Ovary (tissue), 7 donors: ENCODE measurements at regions not wholly inside any gene's neighbourhood (a gene's known extent, or its start where the extent isn't known, plus 50 kb on each side); places are given as distances from the start of the nearest gene placed in this dataset.

Experiments used
- DNase-seq, 5 donors: peaks; one replicate each; pipeline ENCODE4 v3.0.0-alpha.2; 2019 to 2020
- H3K27ac ChIP-seq, 2 donors: fragments of 200-600 bp; one replicate each; pipeline versions ENCODE4 v1.5.1 to v1.8.0; 2019 to 2022
- H3K27me3 ChIP-seq: fragments of 200-600 bp; one replicate; pipeline ENCODE4 v1.8.0; 2022
- H3K36me3 ChIP-seq: fragments of 200-600 bp; sonication (generic); one replicate; pipeline ENCODE4 v1.5.1; 2019
- H3K4me1 ChIP-seq: one replicate; pipeline ENCODE4 v1.8.1; 2013; ENCODE audit warnings: mild to moderate bottlenecking, moderate library complexity; ENCODE audit not compliant: insufficient read depth
- H3K4me3 ChIP-seq: fragments of 200-600 bp; sonication (generic); one replicate; pipeline ENCODE4 v1.5.1; 2017
- H3K9me3 ChIP-seq, 2 donors: fragments of 200-600 bp in 1 of 2; sonication (generic) in 1 of 2; one replicate each; pipeline versions ENCODE4 v1.5.1 to v1.8.1; 2013 to 2019; ENCODE audit warnings: mild to moderate bottlenecking in 1 of 2, moderate library complexity in 1 of 2
- EP300 ChIP-seq: sonication (generic); formaldehyde crosslinking; IDR thresholded peaks from one replicate; pipeline ENCODE4 v1.6.1; 2017; ENCODE audit warnings: antibody characterized with exemption
- POLR2A ChIP-seq: fragments of 450-650 bp; IDR thresholded peaks from one replicate; pipeline ENCODE4 v1.6.1; 2017; ENCODE audit warnings: antibody characterized with exemption, mild to moderate bottlenecking, moderate library complexity
- WGBS, 3 donors: extraction: QIAGEN DNeasy Blood & Tissue Kit in 1 of 3; methylation state at CpG; one replicate each; pipeline versions ENCODE4 v1.1.5 to v1.1.7; 2013 to 2017; 5-methylcytosine and 5-hydroxymethylcytosine counted together
- intact Hi-C, 4 donors: fragments of 100-400 bp; cut with DNase I; formaldehyde crosslinking; loops; one replicate each; pipeline versions ENCODE4 v1.11.0 to v1.15.1; 2022 to 2023
- TF ChIP-seq, protein P1 (sequence below), 3 donors: fragments of 450-650 bp in 2 of 3; fragments of 200-600 bp in 1 of 3; IDR thresholded peaks; one replicate each; pipeline versions ENCODE4 v1.5.1 to v1.8.0; 2016 to 2022; ENCODE audit warnings: antibody characterized with exemption in 3 of 3, mild to moderate bottlenecking in 1 of 3
- donor health status: DM: no; HTN: no; CAD: no; lungs with moderate emphysema.
- donor health status: DM: no; HTN: no; CAD: no.
- donor health status: Bipolar disorder and iron deficiency.
- donor health status: DM: no; HTN: no; CAD: no.
- donor health status: DM: yes; HTN: yes; CAD: no.

GRCh38 chr4:163679189-163679588 is 184.7 kb downstream of the TMA16 start:
- H3K27me3 ChIP-seq: no peaks in the 10 kb centered on the region
- intact Hi-C loops: no loop called here
- TF ChIP-seq EP300 (no peak), POLR2A (no peak)
- TF ChIP-seq, protein P1, sequence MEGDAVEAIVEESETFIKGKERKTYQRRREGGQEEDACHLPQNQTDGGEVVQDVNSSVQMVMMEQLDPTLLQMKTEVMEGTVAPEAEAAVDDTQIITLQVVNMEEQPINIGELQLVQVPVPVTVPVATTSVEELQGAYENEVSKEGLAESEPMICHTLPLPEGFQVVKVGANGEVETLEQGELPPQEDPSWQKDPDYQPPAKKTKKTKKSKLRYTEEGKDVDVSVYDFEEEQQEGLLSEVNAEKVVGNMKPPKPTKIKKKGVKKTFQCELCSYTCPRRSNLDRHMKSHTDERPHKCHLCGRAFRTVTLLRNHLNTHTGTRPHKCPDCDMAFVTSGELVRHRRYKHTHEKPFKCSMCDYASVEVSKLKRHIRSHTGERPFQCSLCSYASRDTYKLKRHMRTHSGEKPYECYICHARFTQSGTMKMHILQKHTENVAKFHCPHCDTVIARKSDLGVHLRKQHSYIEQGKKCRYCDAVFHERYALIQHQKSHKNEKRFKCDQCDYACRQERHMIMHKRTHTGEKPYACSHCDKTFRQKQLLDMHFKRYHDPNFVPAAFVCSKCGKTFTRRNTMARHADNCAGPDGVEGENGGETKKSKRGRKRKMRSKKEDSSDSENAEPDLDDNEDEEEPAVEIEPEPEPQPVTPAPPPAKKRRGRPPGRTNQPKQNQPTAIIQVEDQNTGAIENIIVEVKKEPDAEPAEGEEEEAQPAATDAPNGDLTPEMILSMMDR (IDR thresholded peaks at IDR 0.05): no peak
- H3K4me3 ChIP-seq: no peak overlapping the region
- H3K4me1 ChIP-seq: no peaks in the 10 kb centered on the region
- no peak overlapping the region for H3K27ac ChIP-seq
- no peaks in the 10 kb centered on the region for H3K36me3 ChIP-seq
- DNase-seq: no peak
- no peaks in the 10 kb centered on the region for H3K9me3 ChIP-seq
- 61 to 75% (median 72%) methylated on average over 5 of the region's 5 CpGs for WGBS, 3 donors

- no peak for DNase-seq
- H3K4me3 ChIP-seq: no peak overlapping the region
- no peak overlapping the region for H3K27ac ChIP-seq
- no peaks in the 10 kb centered on the region for H3K4me1 ChIP-seq
- H3K9me3 ChIP-seq: no peaks in the 10 kb centered on the region
- no peaks in the 10 kb centered on the region for H3K27me3 ChIP-seq
- intact Hi-C loops: no loop called here
- H3K36me3 ChIP-seq: no peaks in the 10 kb centered on the region
- no peak for TF ChIP-seq POLR2A
- TF ChIP-seq, protein P1 (IDR thresholded peaks at IDR 0.05): no peak
- TF ChIP-seq EP300: no peak
- 54 to 58% (median 55%) methylated on average over 1 of the region's 1 CpG for WGBS, 3 donors
Measured at GRCh38 chr4:163680386-163681098, 186.1 kb downstream of the TMA16 start.

- H3K4me1 ChIP-seq: no peaks in the 10 kb centered on the region
- no peak overlapping the region for H3K27ac ChIP-seq
- intact Hi-C loops: no loop called here
- WGBS, 3 donors: 24 to 32% (median 26%) methylated on average over 2 of the region's 2 CpGs
- no peaks in the 10 kb centered on the region for H3K9me3 ChIP-seq
- H3K36me3 ChIP-seq: no peaks in the 10 kb centered on the region
- TF ChIP-seq, protein P1 (IDR thresholded peaks at IDR 0.05): no peak
- TF ChIP-seq EP300: no peak
- no peak for TF ChIP-seq POLR2A
- no peaks in the 10 kb centered on the region for H3K27me3 ChIP-seq
- H3K4me3 ChIP-seq: no peak overlapping the region
- no peak for DNase-seq
Measured at GRCh38 chr4:163681208-163681821, 186.8 kb downstream of the TMA16 start.

GRCh38 chr4:163688856-163689255 is 194.4 kb downstream of the TMA16 start:
- Histone ChIP-seq H3K9me3 (no peaks in the 10 kb centered on the region), H3K27ac (no peak overlapping the region), H3K27me3 (no peaks in the 10 kb centered on the region), H3K4me3 (no peak overlapping the region), H3K4me1 (no peaks in the 10 kb centered on the region), H3K36me3 (no peaks in the 10 kb centered on the region)
- no peak for DNase-seq
- intact Hi-C loops: no loop called here
- TF ChIP-seq EP300: no peak
- no peak for TF ChIP-seq POLR2A
- TF ChIP-seq, protein P1 (IDR thresholded peaks at IDR 0.05): no peak
